NCI-H82 treated with DMSO at 0.1 percent for 48 hours (cell line): ENCODE measurements at regions not wholly inside any gene's neighbourhood (a gene's known extent, or its start where the extent isn't known, plus 50 kb on each side); places are given as distances from the start of the nearest gene placed in this dataset.
"Not testable (repeated sequence)": the region's sequence is repeated elsewhere in the genome, so short reads cannot be mapped to it uniquely, and the experiment has no call there.

Source experiments
- DNase-seq: peaks from one replicate; lab custom pipeline; 2025; ENCODE audit not compliant: unreplicated experiment; lab: John Stamatoyannopoulos, UW

DNA sequence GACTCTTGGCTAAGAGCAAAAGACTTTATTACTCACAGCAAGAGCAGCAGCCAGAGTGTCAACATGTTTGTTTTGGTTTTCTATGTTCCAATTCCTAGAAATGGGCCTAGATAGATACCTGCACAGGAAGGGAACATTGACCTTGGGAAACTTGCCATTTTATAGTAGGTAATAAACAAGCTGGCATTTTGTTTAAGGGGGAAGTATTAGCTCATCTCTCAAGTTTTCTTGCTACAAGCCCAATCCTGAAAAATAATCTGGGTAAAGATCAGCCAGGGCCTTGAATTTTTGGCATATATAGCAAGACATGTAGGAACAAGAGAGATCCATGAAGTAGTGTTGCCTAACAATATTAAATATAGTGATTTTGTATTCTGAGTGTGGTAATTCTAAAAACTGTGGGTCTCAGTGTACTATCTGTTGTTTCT is 51.4 kb upstream of the RGL1 start:
- DNase-seq: no peak

DNA sequence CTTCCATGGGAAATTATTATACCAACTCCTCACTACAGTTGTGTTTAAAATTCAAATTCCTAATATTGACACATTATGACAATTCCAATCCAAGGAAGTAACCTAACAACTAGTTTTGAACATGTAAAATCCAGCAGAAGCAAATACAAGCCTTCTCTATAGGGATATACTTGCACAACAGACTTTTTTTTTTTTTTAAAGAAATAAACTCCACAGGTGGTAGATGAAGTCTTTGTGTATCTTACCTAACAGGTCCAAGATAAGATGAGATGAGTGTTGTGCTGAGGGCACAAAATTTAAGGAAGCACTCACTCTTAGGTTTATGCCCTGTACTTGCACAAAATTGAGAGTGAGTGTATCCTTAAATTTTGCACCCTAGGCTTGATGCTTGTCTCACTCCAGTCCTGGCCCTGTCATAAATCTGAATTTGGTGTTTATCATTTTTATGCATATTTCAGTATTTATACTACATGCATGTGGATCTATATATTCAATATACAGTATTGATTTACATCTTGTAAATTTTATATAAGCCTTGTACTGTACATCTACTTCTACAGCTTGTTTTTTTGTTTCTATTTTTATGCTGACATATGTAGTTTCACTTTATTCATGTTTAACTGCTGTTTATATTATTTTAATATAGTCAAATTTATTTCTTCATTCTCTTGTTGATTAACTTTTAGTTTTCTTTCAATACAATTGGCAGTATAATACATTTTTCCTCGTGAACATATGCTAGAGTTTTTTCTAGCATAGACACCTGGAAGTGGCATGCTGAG is 60.6 kb upstream of the RGL1 start:
- no peak for DNase-seq

DNA sequence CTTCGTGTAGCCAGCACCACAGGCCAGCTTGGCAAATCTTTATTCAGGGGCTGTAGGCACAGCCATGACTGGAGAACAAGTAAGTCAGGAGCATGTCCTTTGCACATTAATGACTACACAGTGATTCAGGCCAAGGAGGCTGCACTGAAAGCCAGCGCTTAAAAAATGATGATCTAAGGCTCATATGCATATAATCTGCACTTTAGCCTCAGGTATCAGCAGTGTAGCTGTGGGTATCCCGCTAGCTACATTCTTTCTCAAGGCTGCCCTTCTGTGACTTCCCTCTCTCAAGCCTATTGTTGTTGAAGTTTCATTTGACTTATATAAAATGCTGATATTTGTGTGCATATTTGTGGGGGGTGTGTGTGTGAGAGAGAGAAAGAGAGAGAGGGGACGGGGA is 62.6 kb upstream of the RGL1 start:
- DNase-seq: no peak

DNA sequence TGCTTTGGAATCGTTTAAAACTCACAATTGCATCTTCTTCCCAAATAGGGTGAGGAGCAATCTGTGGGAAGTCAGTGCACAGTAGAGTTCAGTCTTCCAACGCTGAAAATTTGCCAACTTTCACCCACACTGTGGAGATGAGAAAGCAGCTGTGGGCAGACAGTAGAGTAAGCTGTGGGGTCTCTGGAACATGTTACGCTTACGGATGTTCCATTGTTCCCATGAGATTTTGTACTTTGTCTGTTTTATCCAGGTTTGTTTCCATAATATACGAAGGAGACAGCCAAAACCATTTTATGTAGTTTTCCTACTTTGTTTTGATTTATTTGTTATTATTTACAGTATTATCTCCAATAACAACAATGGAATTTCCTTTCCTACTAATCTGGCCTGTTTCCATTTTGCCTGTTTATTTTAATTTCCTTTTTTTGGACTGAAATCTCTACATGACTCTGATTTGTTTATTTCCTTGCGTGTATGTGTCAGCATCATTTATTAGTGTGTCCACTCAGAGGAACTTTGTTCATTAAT is 65.1 kb upstream of the RGL1 start:
- no peak for DNase-seq

DNA sequence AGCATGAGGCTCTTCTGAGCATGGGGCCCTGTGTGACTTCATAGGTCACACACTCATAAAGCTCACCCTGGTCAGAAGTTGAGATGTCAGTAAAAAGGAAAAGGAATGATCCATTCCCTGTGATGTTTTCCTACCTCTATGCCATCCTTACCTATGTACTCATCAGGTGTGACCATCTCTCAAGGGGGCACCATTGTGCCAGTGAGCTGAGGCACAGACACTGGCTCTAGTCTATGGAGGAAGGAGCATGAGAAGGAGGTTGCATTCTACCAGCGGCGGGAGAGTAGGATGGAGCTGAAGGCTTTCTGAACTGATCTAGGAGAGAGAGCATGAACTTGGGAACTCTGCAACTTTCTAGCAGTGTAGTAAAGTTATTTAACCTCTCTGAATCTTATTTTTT is 65.8 kb upstream of the RGL1 start:
- DNase-seq: no peak

DNA sequence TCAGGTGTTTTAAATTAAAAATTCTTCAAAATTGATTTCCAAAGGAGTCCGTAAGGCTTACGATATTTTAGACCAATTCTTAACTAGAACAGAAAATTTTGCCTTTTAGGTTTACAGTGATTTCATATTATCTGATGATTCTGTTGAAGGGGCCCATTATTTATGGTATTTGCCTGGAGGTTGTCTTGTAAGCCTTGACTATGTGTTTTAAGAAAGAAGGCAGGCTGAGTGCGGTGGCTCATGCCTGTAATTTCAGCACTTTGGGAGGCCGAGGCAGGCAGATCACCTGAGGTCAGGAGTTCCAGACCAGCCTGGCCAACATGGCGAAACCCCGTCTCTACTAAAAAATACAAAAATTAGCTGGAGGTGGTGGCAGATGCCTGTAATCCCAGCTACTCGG is 67.0 kb upstream of the RGL1 start:
- not testable (repeated sequence) for DNase-seq

DNA sequence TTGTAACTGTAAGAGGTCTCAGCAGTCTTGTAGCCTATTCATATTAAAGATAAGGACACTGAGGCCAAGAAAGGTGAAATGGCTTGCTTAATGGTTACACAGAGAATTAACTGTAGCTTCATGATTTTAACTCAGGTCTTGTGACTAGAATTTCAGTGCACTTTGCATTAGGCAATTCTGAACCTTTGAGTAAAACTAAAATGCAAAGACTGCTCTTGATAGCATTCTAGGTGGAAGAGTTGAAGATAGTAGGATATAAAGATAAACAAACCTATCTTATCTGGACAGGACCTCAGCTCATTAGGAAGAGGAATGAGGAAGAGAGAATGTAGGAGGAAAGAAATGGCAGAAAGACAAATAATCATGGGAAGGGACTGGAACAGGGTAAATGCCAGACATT is 68.6 kb upstream of the RGL1 start:
- no peak for DNase-seq

DNA sequence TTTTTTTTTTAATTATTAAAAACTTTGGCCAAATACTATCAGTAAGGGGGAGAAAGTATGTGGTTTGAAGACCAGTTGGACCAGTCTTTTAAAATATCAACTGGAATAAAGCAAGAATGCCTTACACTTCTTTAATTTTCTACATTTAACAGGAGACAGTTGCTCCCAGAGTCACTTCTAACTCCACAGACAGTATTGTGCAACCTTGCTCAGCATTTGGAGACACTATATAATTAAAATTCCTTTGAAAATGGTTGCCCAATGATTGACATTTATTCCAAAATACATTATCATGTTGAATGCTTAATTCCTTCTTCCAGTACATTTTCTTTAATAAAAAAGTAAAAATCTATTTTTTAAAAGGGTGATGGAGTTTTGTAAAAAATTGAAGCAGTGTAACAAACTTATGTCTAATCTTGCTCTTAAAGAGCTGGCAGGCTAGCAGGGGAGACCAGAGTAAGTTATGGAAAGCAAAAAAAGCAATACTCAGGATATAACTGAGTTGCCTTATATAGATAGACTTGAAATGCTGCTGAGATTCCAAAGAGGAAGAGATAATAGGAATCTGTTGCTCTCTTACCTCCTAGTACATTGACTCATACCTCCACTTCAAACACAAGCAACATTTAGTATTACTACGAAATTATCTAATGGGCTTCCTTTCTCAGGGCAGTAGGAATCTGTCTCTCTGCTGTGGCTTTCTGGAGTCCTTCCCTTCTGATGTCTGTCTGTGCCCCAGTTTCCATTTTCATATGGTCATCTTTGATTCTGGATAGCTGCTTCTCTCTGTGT is 69.7 kb upstream of the RGL1 start:
- DNase-seq: no peak

DNA sequence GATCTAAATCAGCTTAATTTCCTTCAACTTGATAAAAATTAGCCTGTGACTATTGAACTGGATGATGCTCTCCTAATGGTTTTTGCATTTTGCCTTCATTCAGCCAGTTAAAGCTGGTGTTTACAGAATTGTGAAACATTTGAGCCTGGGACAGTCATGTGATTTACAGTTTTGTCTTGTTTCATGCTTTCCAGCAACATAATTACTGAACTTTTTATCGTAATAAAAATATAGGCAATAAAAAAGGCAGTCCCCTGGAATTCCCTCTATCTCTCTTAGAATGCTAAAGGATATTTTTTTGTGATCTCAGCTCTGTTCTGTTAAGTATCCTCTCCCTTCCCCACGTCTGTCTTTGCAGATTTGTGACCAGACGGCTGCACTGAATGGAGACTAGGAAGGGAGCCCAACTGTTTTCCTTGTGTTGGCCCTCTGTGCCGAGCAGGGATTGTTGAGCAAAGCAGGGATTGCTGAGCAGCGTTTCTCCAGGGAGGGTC is 70.3 kb upstream of the RGL1 start:
- peak; percentile 37 for DNase-seq

DNA sequence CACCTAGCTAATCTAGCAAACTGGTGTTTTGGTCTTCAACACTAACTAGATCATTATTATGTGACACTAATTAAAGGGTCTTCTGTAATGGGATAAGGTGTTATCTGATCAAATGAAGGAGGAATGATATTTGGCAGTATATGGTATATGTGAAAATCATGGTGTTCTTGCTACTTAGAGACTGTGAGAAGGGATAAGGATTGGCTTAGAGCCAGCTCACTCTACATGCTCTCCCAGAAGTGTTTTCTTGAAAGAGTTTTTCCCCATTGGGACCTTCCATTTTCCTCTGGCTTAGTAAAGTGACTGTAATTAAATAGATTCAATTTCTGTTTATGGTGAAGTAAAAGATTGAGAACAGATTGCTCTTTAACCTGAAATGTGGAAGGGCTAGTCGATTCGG is 71.2 kb upstream of the RGL1 start:
- DNase-seq: peak; percentile 37

DNA sequence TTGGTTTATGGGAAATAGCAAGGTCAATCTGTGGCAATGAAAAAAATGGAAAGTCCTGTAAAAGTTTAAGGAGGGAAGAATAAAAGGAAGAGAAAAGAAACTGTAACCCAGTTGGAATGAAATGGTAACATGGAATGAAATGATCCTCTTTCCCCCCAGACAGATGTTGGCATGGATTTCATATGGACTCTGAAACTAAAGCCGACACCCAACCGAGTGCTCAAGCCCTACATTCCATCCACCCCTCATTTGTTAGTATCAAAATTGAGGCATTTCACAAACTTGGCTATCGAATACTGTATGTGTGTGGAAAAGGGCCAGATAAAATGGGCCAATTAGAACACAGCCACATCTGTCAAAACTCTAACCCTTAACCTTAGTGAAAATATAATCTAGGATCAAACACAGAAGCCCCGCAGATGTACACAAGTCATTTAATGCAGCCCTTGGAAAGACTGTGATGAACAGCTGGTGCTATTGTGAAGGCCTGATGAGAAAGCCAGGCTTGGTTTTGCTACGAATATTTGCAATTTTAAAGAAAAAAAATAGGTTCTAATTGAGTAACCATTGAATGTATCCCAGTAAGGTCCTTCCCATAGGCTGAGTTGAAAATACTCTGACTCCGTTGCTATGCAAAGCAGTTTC is 72.6 kb upstream of the RGL1 start:
- no peak for DNase-seq

DNA sequence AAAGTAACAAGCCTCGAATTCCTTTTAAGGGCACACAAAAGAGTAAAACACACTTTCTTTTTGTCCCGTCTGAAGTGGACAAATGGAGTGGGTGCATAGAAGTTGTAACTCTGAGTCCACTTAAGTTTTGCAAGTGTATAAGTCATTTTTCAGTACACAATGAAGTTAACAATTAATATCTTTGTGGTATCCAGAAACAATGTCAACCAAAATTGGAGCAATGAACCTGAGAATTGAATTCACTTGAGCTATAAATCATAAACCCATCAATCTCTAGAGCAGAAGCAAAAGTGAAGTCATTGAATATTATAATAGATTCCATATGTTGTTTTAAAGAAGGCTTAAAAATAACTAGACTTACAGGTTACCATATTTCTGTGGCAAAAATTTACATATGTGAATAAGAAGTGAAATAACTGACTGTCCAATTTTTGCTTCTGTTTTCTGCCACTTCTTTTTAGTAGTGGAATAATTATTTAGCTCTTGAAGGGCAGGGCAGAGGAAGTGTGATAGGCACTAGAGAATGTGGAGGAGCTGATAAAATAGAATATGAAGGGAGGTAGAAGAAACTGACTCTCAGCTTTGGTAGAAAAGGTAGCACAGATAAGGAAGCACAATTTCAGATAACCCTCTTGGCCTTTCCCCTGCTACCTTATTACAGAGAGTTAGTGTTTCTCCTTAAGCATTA is 73.9 kb upstream of the RGL1 start:
- no peak for DNase-seq

DNA sequence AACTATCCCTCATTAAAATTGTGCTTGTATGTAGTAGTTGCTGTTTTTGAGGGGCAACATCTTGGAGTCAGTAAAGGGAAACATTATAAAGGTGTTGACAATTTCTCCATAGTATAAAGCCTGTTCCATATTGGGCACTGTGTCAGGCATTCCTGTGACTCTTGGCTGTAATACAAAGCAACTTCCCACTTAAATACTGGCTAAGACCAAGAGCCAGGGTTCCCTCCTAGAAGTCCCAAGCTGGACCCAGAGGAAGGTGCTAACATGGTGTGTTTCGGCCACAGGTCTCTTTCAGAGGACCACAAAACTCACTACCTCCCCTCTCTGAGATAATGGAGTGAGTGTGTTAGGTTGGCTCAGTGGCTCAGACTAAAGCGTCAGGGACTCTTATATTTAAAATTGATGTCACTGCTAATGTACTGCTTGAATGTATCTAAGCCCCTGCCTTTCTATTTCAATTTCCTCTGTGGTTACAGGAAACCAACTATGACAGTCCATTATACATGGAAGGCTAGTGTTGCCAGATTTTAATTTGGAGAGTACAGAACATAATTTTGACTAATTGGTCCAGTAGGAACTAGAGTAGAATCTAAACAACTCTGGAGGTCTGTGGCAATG is 74.7 kb upstream of the RGL1 start:
- no peak for DNase-seq

DNA sequence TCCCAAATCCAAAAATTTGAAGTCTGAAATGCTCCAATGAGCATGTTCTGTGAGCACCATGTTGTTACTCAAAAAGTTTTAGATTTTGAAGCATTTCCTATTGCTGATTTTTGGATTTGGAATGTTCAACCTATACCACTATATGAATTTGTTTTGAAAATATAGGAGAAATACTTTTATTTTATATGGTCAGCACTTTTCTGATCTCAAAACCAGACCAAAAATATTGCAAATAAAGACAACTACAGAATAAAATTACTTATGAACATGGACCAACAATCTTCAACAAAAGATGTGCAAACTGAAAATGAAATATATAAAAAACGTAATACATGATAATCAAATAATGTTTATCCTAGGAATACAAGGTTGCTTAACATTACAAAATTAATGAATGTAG is 73.7 kb upstream of the APOBEC4 start:
- no peak for DNase-seq

DNA sequence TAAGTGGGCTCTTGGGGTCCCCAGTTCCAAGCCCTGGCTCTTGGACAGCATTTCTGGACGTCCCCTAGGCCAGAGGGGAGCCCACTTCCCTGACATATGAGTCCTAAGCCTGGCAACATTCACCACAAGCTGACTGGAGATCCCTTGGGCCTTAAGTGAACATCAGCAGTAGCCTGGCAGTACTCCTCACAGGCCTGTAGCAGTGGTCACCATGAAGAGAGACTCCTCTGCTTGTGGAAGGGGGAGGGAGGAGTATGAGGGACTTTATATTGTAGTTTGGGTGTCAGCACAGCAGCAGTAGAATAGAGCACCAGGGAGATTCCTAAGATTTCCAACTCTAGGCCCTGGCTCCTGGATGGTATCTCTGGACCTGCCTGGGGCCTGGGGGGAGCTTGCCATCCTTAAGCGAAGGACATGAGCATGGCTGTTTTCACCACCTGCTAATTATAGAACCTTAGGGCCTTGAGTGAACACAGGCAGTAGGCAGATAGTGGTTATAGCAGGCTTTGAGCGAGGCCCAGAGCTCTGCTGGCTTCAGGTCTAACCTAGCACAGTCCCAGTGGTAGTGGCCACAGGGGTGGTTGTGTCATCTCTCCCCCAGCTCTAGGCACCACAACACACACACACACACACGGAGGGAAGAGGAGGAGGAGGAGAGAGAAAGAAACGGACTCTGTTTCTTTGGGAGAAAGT is 71.4 kb upstream of the APOBEC4 start:
- no peak for DNase-seq

DNA sequence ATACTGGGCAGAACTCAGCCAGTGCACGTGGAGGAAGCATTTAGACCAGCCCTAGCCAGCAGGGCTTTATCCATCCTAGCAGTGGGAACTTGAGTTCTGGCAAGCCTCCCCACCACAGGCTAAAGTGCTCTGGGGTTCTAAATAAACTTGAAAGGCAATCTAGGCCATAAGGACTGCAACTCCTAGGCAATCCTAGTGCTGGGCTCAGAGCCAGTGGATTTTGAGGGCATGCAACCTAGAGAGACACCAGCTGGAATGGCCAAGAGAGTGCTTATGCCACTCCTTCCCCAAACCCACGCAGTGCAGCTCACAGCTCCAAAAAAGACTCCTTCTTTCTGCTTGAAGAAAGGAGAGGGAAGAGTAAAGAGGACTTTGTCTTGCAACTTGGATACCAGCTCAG is 70.5 kb upstream of the APOBEC4 start:
- DNase-seq: no peak

DNA sequence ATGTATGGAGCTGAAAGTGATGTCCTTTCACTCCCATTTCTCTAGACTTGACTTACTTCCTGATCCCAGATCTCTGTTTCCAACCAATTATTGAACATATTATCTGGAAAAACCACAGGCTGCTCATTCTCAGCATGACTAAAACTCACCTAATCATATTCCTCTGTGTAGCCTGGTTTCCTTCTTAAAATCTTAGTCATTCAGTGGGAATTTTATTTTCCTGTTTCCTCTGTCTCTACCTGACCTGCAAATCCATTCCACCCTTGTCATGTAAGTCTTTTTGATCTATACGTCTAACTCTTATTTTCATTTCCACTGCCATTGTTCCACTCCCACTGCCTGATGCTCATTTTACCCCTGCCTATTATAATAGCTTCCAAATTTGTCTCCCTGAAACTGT is 67.9 kb upstream of the APOBEC4 start:
- DNase-seq: no peak

DNA sequence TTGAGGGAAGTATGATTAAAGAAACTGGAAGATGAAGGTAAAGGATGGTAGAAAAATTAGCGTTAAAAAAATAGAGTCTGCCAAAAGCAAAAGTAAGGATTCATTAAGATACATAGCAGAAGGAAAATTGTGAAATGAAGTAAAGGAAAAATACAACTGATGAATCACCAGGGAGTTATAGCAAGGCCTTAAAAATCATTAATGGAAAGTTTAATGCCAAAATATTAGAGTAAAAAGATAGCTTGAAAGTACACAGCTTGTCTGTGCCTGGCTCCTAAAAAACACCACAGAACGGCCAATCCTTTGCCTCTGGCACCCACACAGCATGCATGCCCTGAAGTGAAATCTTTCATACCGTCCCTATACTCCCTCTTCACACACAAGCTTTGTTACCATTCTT is 66.9 kb upstream of the APOBEC4 start:
- DNase-seq: no peak

DNA sequence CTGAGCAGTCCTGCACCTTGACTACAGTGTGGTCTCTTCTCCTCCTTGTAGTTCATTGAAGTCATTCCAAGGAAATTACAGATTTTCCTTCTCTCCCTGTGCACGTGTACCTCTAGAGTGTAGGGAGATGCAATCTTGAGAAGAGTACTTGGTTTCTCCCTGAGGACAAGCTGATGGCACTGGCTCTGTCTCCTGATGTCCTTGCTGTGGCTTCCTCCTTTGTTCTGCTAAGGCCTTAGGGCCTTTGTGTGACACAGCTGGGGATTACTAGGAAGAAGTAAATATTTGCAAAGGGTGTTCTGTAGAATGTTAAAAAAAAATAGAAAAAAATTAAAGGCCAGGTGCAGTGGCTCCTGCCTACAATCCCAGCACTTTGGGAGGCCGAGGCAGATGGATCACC is 66.2 kb upstream of the APOBEC4 start:
- no peak for DNase-seq

DNA sequence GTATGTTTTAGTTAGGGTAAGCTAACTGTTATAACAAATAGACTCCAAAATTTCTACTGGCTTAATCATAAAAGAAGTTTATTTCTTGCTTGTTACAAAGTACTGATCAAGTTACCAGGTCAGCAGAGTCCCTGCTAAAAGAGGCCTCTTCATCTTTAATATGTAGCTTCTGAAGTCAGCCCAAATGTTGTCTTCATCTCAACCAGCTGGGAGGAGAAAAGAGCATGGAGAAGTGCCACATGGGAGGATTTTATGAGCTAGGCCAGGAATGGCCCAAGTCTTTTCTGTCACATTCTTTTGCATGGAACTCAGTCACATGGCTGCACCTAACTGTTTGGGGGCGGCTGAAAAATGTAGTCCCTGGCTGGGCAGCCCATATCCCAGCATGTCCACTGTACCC is 63.2 kb upstream of the APOBEC4 start:
- DNase-seq: no peak
